Fibroblast of mammary gland (primary cell): ENCODE measurements at regions not wholly inside any gene's neighbourhood (a gene's known extent, or its start where the extent isn't known, plus 50 kb on each side); places are given as distances from the start of the nearest gene placed in this dataset.
A peak's percentile ranks its signal among the peaks of the same experiment; 100 is the strongest.

Source experiments
- DNase-seq: peaks from one replicate; pipeline ENCODE4 v3.0.0-alpha.2; 2010; ENCODE audit warnings: low read depth
- H3K4me3 ChIP-seq: 2 replicates; pipeline ENCODE4 v1.5.1; 2011; ENCODE audit warnings: low read depth, mild to moderate bottlenecking, low read length, moderate library complexity; ENCODE audit not compliant: control insufficient read depth
- TF ChIP-seq, protein P1 (sequence below): conservative IDR thresholded peaks from 2 replicates; pipeline ENCODE4 v1.5.1; 2011; ENCODE audit warnings: low read depth, low read length, inconsistent platforms; ENCODE audit not compliant: control insufficient read depth, insufficient read depth

DNA sequence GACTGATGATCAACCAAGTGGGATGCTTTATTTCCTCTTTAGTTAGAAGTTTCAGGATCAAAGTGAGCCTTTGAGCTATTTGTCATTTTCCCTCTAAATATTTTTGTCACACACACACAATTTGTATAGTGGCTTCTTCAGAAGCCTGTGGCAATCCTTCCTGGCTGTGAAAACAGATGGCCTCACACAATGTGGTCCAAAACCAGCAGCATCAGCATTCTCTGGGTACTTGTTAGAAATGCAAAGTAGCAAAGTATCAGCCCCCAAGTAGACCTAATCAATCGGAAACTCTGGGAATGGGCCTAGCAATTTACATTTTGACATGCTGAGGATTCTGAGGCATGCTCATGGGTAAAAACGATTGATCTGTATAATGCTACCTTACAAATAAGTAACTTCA lies 115.9 kb downstream of the PAX1 start:
- H3K4me3 ChIP-seq = no peak overlapping the region
- TF ChIP-seq, protein P1, sequence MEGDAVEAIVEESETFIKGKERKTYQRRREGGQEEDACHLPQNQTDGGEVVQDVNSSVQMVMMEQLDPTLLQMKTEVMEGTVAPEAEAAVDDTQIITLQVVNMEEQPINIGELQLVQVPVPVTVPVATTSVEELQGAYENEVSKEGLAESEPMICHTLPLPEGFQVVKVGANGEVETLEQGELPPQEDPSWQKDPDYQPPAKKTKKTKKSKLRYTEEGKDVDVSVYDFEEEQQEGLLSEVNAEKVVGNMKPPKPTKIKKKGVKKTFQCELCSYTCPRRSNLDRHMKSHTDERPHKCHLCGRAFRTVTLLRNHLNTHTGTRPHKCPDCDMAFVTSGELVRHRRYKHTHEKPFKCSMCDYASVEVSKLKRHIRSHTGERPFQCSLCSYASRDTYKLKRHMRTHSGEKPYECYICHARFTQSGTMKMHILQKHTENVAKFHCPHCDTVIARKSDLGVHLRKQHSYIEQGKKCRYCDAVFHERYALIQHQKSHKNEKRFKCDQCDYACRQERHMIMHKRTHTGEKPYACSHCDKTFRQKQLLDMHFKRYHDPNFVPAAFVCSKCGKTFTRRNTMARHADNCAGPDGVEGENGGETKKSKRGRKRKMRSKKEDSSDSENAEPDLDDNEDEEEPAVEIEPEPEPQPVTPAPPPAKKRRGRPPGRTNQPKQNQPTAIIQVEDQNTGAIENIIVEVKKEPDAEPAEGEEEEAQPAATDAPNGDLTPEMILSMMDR = no peak
- DNase-seq = no peak

DNA sequence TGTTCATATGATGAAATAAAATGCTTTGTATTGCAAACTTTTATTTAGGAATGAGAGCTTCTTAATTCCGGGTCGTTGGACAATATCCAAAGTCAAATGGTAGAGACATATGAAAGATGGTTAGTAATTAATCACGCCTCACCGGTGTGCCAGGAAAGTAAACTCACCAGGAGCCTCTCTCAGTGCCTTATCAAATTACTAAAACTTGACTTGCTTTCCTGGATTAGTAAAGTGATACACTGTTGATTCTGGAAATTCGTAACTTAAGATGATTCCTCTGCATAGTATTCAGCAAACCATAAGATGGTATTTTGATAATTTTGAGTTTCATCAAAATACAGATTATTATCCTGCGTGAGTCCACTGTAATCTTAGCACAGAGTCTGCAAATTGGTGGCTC lies 115.2 kb downstream of the PAX1 start:
- H3K4me3 ChIP-seq = no peak overlapping the region
- TF ChIP-seq, protein P1 = no peak
- DNase-seq = no peak

DNA sequence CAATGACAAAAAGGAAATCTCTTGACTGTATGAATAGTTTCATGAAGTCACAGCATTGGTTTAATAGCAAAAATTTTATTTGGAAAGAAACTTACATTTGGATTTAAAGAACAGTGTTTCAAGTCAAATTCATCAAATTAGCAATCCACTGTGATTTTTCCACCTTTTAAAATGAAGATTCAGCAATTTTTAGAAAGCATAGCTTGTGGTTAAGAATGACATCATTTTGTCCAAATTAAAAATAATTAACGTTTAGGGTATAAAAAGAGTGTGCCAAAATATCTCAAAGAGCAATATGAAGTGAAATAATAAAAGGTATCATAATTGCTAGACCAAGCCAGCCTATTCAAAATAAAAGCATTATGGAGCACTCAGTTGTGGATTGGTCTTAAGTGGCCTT lies 114.6 kb downstream of the PAX1 start:
- TF ChIP-seq, protein P1 = no peak
- H3K4me3 ChIP-seq = no peak overlapping the region
- DNase-seq = no peak

DNA sequence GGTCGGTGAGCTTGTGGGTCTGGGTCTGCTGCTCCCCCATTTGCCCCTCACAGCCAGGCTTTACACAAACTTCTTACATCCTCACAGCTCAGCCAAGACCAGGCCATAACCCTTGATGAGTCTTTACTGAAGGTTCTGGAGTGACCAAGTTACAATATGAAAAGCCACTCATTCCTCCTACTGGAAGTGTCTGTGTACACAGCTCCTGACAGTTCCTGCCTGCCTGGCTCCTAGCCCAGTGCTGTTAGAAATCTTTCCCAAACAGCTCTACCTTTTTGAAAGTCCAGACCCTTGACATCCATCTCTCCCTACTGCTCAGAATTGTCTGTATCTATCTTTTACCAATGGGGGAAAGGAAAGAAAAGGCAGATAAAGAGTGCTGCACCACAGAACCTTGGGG lies 106.9 kb downstream of the PAX1 start:
- H3K4me3 ChIP-seq = no peak overlapping the region
- TF ChIP-seq, protein P1 = no peak
- DNase-seq = no peak

DNA sequence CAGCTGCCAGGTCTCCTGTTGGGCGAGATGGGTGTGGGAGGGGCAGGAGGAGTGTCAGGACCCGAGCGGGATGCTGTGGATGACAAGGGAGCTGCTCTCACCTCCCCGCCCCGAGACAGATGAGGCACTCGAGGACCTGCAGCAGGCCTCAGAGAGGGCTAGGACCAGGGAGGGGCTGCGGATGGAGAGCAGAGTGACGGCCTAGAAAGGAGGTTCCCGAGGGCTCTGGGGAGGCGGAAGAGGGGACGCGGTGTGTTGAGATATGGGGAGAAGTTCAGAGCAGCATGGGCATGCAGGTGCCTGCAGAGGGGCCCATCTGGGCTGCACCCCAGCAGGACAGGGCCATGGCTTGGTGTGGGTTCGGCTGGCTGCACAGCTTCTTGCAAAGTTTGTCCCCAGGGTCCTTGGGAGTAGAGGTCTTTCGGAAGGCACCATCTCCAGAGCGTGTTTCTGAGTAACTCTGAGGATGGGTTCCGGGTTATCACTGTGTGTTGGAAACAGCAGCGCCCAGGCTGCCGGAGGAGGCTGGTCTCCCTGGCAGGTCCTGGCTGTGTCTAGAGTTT lies 104.6 kb downstream of the PAX1 start:
- TF ChIP-seq, protein P1 = no peak
- no peak for DNase-seq
- H3K4me3 ChIP-seq = no peak overlapping the region

DNA sequence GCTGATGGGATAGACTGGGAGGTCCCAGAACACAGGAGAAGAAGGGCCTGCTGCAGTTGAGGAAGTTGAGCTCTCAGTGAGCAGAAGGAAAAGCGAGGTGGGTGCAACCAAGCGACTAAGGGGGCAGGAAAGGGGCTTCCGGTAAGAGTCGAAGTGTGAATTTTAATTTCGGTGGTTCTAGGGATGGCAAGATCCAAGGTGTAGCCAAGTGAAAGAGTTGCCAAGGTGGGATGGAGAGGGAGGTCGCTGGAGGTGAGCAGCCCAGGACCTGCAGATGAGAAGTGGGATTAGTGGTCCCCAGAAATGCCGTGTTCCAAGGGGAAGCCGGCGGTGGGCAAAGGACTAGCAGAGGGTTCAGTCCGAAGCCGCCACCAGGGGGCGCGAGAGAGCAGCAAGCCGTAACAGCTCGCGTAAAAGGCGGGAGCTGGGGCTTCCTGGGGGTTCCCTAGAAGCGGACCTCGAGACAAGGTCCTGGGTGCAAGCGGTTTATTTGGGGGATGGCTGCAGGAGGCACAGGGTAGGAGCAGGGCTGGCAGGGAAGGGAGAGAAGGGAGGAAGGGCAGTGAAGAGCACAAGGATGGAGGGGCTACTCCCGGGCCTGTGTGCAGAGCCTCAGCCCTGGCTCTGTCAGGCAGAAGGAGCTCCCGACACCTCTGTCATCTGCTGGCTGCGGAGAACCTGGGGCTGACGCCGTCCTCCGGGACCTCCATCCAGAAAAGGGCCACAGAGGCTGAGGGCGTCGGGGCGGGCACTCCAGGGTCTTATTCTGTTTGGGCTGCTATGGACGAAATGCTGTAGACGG lies 103.6 kb downstream of the PAX1 start:
- TF ChIP-seq, protein P1 = peak; percentile 52
- peak; percentile 11 for DNase-seq
- no peak overlapping the region for H3K4me3 ChIP-seq

DNA sequence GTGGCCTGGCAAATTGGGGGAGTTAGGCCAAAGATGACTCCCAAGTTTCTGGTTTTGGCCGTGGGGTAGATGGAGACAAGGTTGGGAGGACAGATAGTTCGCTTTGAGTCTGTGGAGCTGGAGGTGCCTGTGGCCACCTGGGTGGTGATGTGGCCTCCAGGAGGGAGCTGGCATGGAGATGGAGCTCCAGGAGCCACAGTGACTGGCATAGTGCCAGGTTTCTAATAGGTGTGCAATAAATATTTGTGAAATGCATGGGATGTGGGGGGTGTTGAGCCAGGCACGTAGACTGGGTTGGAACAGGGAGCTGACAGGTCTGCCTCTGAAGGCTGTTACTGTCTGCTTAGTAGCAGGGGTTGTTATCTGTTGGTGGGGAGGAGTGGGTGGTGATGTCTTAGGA lies 102.7 kb downstream of the PAX1 start:
- TF ChIP-seq, protein P1 = no peak
- no peak for DNase-seq
- no peak overlapping the region for H3K4me3 ChIP-seq
